Progenitor cell of endocrine pancreas (in vitro differentiated cells): ENCODE measurements at regions not wholly inside any gene's neighbourhood (a gene's known extent, or its start where the extent isn't known, plus 50 kb on each side); places are given as distances from the start of the nearest gene placed in this dataset.

Experiments used
- DNase-seq: peaks from one replicate; pipeline ENCODE4 v3.0.0; 2021; ENCODE audit warnings: low spot score; ENCODE audit not compliant: unreplicated experiment
- H3K27ac Mint-ChIP-seq: 2 replicates; pipeline ENCODE4 v1.8.0; 2021; ENCODE audit warnings: mild to moderate bottlenecking, moderate library complexity, mixed read lengths
- H3K27me3 Mint-ChIP-seq: 2 replicates; pipeline ENCODE4 v1.8.0; 2021; ENCODE audit warnings: mixed read lengths
- H3K36me3 Mint-ChIP-seq: 2 replicates; pipeline ENCODE4 v1.8.0; 2022; ENCODE audit warnings: mixed read lengths; ENCODE audit not compliant: insufficient read depth
- H3K4me1 Mint-ChIP-seq: 2 replicates; pipeline ENCODE4 v1.8.0; 2021; ENCODE audit warnings: low read depth, mixed read lengths
- H3K4me3 Mint-ChIP-seq: 2 replicates; pipeline ENCODE4 v1.8.0; 2021; ENCODE audit warnings: low read depth, mild to moderate bottlenecking, moderate library complexity, mixed read lengths
- H3K9me3 Mint-ChIP-seq: 2 replicates; pipeline ENCODE4 v1.8.0; 2021; ENCODE audit warnings: low read depth, mixed read lengths
- TF ChIP-seq, protein P1 (sequence below): fragments of 200-600 bp; sonication (generic); IDR thresholded peaks from one replicate; pipeline ENCODE4 v1.5.0; 2021; ENCODE audit warnings: antibody characterized with exemption, mild to moderate bottlenecking; ENCODE audit not compliant: unreplicated experiment

DNA sequence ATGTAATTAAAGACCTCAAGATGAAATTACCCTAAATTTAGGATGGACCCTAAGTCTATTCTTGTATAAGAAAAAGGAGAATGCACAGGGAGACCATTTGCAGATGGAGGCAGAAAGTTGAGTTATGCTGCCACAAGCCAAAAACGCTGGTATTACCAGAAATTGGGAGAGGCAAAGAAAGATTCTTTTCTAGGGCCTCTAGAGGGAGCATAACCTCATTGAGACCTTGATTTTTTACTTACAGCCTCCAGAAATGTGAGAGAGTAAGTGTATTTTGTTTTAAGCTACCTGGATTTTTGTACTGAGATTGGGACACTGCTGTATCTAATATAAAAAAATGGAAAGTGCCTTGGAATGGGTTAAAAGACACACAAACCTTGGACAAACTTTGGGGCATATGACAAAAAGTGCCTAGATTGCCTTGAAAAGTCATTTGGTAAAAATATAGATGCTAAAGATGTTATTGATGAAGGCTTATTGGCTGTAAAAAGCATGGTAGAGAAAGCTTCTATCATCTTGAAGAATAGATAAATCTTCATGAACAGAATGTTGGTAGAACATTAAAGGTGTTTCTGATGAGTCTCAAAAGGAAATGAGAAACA is 174.7 kb upstream of the PRDM9 start:
- Mint-ChIP-seq H3K4me3 (no peak overlapping the region), H3K27me3 (no peaks in the 10 kb centered on the region), H3K27ac (no peak overlapping the region), H3K36me3 (no peaks in the 10 kb centered on the region), H3K9me3 (peaks cover 4% of the 10 kb centered on the region), H3K4me1 (peaks cover 9% of the 10 kb centered on the region)
- no peak for DNase-seq
- TF ChIP-seq, protein P1, sequence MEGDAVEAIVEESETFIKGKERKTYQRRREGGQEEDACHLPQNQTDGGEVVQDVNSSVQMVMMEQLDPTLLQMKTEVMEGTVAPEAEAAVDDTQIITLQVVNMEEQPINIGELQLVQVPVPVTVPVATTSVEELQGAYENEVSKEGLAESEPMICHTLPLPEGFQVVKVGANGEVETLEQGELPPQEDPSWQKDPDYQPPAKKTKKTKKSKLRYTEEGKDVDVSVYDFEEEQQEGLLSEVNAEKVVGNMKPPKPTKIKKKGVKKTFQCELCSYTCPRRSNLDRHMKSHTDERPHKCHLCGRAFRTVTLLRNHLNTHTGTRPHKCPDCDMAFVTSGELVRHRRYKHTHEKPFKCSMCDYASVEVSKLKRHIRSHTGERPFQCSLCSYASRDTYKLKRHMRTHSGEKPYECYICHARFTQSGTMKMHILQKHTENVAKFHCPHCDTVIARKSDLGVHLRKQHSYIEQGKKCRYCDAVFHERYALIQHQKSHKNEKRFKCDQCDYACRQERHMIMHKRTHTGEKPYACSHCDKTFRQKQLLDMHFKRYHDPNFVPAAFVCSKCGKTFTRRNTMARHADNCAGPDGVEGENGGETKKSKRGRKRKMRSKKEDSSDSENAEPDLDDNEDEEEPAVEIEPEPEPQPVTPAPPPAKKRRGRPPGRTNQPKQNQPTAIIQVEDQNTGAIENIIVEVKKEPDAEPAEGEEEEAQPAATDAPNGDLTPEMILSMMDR: peak; percentile 60

DNA sequence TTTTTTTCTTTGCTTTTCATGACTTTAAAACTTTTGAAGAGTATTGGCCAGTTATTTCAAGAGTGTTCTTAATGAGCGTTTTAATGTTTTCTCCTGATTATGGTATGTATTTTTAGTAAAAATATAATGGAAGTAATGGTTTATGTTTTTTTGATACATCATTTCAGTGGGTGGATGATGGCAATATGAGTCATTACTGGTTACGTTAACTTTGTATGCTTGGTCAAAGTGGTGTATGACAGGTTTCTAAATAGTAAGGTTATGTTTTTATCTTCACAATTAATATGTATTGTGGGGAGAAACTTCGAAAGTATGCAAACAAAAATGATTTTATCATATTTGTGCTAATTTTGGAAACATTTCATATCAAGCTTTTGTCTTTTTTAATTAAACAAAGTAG is 176.7 kb upstream of the PRDM9 start:
- DNase-seq: no peak
- Mint-ChIP-seq H3K4me3 (no peak overlapping the region), H3K9me3 (peaks cover 4% of the 10 kb centered on the region), H3K27ac (no peak overlapping the region), H3K4me1 (peaks cover 9% of the 10 kb centered on the region), H3K27me3 (no peaks in the 10 kb centered on the region), H3K36me3 (no peaks in the 10 kb centered on the region)
- TF ChIP-seq, protein P1: no peak

DNA sequence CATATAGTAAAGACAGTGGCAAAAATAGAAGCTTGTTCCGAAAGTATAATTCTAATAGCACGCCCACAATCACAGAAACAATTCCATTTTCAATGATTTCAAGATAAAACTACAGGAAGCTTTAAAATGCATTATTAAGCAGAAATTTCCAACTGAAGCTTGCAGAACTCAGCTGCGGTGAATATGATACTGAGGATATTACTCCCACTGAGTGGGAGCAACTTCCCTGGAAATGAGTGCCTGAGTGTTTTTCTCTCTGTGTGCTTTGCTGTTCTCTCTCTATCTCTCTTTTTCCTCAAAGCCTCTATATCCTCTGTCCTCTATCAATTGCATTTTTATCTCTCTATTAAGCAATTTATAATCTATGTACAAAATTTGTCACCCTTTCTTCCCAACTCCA is 187.5 kb upstream of the PRDM9 start:
- no peak overlapping the region for H3K4me3 Mint-ChIP-seq
- no peaks in the 10 kb centered on the region for H3K27me3 Mint-ChIP-seq
- H3K36me3 Mint-ChIP-seq: no peaks in the 10 kb centered on the region
- H3K4me1 Mint-ChIP-seq: no peaks in the 10 kb centered on the region
- H3K9me3 Mint-ChIP-seq: no peaks in the 10 kb centered on the region
- TF ChIP-seq, protein P1: no peak
- H3K27ac Mint-ChIP-seq: no peak overlapping the region
- DNase-seq: no peak

DNA sequence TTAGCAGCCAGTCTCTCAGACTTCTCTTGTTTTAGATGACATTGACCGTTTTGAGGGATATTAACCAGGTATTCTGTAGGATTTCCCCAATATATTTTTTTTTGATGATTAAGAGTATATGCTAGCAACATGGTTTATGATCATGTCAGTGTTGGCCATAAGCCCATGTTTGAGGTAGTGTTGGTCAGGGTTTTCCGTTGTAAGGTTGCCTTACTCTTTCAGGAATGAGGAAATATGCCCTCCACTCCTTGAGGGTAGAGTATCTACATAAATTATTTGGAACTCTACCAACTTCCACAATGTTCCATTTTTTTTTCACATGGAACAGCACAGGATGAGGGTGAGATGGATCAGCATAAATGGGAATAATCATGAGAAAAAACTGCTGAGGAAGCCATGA is 188.4 kb upstream of the PRDM9 start:
- TF ChIP-seq, protein P1: no peak

DNA sequence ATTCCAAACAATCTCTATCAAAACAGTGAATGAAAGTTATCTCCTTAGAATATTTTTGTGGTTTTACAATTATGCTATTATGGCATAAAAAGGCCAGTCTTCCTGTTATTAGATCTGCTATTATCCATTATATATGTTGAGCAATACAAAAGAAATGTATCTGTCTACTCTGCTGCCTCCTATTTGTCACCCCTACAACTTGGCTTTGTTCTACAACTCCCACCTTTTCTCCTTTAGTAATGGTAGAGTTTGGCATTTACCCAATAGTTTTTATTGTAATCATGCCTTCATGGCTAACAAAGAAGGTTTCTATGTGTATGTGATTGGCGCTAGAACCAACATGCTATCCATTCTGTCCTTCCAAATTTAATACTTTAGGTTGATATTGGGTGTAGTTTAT is 189.2 kb upstream of the PRDM9 start:
- H3K27me3 Mint-ChIP-seq: no peaks in the 10 kb centered on the region
- H3K4me3 Mint-ChIP-seq: no peak overlapping the region
- TF ChIP-seq, protein P1: no peak

More for the DNA sequence above, 188.4 kb upstream of the PRDM9 start:
- no peaks in the 10 kb centered on the region for H3K9me3 Mint-ChIP-seq
- DNase-seq: no peak
- H3K36me3 Mint-ChIP-seq: no peaks in the 10 kb centered on the region
- H3K27ac Mint-ChIP-seq: no peak overlapping the region
- H3K4me3 Mint-ChIP-seq: no peak overlapping the region
- no peaks in the 10 kb centered on the region for H3K4me1 Mint-ChIP-seq
- H3K27me3 Mint-ChIP-seq: no peaks in the 10 kb centered on the region

More for the DNA sequence above, 189.2 kb upstream of the PRDM9 start:
- no peaks in the 10 kb centered on the region for H3K9me3 Mint-ChIP-seq
- no peak for DNase-seq
- H3K36me3 Mint-ChIP-seq: no peaks in the 10 kb centered on the region
- H3K4me1 Mint-ChIP-seq: no peaks in the 10 kb centered on the region
- H3K27ac Mint-ChIP-seq: no peak overlapping the region
